GM03348 (cell line): ENCODE measurements at regions not wholly inside any gene's neighbourhood (a gene's known extent, or its start where the extent isn't known, plus 50 kb on each side); places are given as distances from the start of the nearest gene placed in this dataset.
A peak's percentile ranks its signal among the peaks of the same experiment; 100 is the strongest.

Experiments used
- DNase-seq: peaks from one replicate; pipeline ENCODE4 v3.0.0; 2012; ENCODE audit warnings: low spot score

DNA sequence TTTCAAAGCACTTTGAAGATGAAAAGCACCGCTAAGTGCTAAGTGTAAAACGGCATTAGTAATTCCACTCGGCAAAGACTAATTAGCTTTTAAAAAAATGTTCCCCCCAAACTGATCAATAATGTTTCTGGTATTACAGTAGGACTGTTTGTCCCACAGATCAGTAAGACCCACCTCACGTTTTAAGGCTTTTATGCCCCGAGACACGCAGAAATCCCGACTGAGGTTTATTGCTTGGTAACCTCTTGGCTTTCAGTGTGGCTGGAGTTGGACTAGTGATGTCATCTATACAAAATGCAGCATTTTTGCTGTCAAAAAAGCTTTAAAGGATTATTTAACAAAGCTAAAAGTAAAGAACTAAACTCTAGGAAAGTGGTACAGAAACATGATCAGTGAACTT lies 414.6 kb upstream of the PSMD7 start:
- DNase-seq, result no peak

DNA sequence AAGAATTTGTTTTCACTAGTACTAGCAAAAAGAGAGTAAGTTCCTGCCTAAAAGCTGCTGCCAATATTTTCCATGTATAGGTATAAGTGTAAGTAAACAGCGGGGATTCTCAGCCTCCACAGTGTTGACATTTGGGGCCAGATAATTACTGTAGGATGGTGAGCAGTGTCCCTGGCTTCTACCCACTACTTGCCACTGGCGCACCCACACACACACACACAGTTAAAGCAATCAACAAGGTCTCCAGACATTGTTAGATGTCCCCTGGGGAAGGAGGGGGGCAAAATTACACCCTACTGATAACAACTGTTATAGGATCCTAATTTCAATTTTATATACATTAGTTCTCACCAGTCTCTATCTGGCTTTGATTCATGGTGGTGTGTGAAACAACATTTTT lies 417.0 kb upstream of the PSMD7 start:
- DNase-seq, result no peak

DNA sequence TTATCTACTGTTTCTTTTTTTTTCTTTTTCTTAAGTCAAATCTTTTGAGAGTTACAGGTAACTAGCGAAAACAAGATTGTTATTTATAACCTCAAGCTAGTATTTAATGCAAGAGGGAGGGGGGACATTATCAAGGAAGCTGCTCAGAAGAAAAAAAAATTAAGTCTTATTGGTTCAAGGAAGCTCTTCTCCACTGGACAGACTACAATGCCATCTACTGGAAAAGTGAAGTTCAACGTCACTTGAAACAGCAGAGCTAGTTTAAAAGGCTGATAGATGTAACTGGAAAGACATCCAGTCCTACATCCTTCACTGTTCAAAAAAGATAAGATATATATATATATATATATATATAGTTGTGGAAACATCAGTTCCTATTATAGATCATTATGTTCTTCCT lies 418.0 kb upstream of the PSMD7 start:
- peak; percentile 69 for DNase-seq

DNA sequence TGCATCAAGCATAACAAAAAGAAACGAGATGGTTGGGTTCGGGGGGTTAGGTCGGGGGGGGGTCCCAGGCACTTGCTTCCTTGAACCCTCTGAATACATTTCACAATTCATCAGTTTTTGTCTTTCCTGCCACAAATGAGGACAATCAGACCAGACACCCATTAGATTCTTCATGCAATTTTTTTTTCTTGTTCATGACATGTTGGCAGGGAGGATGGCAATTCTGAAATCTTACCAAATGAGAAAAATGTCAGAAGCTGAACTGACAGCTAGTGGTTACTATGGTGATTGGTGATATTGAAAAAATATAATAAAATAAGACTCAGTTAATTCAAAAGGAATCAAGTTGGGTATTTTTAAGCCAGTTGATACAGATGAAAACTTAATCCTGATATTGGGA lies 419.5 kb upstream of the PSMD7 start:
- DNase-seq, result no peak

DNA sequence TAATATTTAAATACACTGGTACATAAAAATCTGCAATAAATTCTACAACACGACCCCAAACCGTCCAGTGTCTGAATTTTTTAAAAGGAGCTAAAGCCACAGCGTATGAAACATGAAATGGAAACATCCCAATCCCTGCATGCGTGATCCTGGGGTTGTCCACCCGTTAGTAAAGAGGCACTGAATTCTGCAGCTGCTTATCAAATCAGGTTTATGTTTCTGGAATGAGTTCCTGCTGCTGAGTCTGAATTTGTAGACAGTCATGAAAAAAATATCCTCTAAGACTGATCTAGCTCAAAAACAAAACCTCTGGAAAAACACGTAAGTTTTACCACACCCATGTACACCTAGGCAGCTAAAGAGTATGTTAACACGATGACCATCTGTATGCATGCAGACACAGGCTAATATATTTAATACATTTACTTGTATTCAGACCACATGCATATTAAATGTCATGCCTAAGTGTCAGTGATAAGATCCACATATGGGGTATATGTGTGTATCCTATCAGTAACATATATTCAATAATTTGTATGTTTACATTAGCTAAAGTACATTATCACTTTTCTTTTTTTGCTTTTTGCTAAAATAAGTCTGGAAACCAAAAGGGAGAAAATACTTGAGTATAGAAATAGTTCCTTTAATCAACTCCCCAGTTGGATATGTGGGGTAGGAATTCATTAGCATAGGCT lies 420.5 kb upstream of the PSMD7 start:
- DNase-seq, result no peak

DNA sequence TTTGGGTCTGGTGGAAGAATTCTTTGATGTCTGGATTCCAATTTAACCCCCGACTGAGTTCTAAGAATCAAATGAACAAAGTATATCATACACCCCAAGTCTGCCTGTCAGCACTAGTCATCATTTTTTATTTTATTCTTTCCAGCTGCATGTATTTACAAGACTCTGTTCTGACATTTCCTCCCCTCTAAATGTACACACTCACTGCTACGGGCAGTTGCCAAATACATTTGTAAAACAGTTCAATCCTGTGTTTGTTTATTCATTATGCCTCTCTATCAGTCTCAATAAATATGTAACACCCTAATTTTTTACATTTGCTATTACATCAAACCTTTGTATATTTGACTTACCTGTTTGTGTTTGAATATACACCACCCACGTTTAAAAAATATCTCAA lies 422.3 kb upstream of the PSMD7 start:
- DNase-seq, result no peak

DNA sequence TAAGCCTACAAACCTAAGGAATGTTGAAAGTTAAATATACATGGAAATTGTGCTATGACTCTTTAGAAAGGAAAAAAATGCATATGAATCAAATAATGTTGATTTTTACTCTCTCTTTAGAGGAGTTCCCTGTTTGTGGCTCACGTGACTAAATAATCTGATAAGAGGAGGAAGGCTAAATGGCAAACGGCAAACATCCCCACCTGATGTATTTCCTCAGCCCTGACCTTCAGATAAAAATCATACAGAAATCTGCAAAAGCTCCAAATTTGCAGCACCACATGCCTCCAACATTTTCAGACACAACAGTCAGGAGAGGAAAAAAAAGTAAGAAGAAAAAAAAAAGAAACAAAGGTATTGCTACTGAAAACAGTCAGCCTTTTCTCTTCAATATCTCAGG lies 423.0 kb upstream of the PSMD7 start:
- DNase-seq, result no peak

DNA sequence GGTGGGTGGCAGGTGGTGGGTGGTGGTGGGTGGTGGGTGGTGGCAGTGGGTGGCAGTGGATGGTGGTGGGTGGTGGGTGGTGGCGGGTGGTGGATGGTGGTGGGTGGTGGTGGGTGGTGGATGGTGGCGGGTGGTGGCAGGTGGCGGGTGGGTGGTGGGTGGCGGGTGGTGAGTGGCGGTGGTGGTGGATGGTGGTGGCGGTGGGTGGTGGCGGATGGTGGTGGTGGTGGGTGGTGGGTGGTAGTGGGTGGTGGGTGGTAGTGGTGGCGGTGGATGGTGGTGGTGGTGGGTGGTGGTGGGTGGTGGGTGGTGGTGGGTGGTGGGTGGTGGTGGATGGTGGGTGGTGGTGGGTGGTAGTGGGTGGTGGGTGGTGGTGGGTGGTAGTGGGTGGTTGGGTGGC lies 423.8 kb upstream of the PSMD7 start:
- DNase-seq, result no peak

DNA sequence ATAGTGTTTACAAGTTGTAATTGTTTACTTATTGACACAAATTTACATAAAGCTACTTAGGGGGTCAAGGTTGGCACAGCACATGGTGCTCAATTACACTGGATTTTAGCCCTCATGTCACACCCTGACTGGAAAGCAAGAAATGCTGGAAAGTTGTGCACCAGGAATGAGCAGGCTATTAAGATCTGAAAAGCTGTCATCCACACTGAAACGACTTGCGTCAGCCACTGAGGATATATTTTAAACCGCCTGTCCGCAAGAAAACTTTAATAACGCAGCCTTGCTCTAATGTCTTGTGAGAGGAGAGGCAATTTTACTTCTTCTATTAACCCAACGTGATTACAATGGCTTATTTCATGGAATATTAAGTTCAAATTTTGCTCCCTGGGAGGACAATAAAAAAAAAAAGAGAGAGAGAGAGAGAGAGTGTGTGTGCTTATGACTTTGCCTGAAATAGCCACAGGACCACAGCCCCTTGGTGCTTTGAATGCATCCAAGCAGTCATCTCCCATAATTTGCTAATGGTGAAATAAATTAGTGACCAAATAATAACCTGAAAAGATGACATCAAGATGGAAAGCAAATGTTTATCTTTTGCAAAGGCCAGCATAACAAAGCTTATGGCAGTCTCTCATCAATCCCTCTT lies 425.4 kb upstream of the PSMD7 start:
- DNase-seq, result no peak

DNA sequence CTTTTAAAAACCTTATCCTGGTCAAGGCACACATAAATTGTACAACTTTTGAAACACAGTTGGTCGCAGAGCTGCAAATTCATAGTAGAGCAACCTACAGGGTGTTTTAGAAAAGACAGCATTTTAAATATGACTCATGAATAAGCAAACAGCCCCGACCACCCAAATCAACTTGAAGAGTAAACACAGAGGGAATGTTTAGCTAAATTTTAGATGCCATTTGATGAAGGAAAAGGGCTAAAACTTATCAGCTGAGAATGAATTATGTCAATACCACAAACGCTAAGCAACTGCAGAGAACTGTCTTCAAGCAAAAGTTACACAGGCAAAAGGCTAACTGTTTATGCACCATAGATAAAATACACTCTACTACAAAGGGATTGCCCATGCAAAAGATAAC lies 427.5 kb upstream of the PSMD7 start:
- no peak for DNase-seq

DNA sequence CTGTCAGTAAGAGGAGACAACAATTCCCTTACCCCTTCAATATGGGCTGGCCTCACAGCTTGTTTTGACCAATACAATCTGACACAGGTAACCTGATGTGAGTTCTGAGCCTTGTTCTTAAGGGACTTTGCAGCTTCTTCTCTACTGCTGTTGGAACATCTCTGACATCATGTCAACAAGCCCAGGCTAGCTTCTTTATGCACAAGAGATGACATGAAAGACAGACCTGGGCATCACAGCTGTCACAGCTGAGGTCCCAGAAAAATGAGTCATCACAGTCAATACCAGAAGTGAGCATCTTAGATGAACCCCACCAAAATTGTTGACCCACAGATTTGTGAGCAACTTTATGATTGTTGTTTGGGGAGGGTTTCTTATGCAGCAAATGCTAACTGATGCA lies 431.7 kb upstream of the PSMD7 start:
- DNase-seq, result no peak

DNA sequence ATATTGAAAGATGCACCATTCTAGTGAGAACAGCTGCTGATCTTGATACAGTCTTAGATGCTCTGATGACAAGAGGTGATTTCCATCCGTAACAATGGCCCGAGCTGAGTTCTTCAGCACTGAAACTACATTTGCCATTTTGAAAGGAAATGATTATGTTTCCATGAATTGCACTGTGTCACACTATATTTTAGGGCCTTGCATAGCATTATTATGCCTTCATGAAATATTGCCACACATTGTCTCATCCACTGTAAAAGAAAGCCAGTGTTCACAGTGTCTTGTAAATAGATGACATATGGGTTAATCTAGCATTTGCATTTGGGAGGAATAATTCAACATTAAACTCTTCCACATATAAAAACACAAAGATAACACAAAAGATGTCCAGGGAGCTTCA lies 438.3 kb upstream of the PSMD7 start:
- no peak for DNase-seq

DNA sequence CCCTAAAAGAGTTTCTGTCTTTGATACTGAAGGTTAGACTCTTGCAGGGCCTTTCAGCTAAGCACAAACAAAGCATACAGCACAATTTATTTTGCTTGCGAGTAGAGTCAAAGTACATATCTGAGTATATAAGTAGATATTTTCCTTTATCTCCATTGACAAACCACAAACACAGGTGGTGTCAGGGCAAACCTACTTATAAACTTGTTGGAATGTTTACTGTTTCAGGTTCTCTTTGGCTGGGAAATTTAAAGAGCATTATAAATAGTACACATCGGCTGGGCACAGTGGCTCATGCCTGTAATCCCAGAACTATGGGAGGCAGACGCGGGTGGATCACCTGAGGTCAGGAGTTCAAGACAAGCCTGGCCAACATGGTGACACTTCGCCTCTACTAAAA lies 442.6 kb upstream of the PSMD7 start:
- DNase-seq, result no peak

DNA sequence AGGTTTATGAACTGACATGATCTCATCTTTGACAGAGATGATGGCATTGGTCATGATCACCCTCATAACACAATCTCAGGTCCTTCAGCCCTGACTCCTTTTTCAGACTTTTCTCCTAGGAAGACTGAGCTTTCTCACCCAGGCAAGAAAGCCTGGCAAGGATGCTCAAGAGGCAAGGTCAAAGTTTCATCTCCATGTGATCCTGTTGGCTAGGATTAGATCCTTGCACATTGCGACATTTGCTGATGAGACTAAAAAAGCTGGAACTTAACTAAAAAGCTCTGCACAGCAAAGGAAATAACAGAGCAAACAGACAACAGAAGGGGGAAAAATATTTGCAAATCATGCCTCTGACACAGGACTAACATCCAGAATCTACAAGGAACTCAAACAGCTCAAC lies 444.1 kb upstream of the PSMD7 start:
- DNase-seq, result no peak

DNA sequence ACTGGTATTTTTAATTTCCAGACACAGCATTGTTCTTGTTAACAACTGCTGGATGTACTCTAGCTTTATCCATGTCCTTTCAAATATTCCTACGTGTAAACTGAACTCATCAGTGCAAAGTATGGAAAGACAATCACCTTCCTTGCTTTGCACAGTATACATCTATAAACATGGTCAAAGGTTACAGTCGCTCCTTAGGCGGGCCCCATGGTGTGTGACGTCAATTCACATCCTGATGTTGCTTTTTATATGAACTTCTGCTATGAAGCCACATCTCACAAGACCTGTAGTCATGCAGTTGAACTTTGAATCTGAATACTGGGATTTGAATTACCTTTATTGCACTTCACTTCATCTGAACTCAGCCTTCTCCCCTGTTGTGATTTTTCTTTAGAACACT lies 447.6 kb upstream of the PSMD7 start:
- DNase-seq, result no peak

DNA sequence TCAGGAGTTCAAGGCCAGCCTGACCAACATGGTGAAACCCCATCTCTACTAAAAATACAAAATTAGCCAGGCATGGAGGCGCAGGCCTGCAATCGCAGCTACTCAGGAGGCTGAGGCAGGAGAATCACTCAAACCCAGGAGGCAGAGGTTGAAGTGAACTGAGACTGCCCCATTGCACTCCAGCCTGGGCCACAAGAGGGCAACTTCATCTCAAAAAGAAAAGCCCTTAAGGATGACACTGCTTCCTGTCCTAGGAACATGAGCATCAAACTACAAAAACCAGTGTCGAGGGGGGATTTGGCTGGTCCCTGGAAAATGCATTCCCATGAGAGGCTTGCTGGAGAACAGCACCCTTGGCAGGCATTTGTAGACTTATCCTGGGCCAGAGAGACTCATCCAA lies 449.5 kb upstream of the PSMD7 start:
- no peak for DNase-seq

DNA sequence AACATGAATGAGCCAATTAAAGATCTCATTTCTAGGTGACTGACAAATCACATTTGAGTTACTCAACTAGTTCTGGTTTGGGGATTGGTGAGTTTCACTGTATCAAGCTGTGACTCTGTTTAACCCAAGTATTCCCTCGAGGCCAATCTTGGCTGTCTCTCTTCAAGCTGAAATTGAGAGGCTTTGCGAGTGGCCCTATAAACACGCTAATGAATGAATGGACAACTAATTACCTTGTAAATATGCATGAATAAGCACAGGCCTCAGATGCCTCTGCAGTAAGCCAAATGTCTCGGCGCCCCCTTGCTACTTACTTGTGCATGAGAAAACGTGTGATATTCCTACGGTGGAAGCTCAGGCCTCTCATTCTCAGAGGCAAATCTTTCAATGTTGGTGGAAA lies 450.3 kb upstream of the PSMD7 start:
- DNase-seq, result no peak

DNA sequence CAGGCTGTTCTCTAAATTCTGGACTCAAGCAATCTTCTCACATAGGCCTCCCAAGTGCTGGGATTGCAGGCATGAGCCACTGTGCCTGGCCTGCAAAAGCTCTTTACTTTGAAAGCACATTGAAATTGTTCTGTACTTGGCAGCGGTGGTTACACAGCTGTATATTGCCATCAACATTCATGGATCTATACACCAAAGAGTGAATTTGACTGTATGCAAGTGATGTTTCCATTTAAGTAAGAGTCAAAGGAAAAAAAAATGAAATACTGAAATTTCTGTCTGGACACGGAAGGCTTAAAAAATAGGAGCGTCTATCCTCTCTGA lies 450.6 kb upstream of the PSMD7 start:
- no peak for DNase-seq

DNA sequence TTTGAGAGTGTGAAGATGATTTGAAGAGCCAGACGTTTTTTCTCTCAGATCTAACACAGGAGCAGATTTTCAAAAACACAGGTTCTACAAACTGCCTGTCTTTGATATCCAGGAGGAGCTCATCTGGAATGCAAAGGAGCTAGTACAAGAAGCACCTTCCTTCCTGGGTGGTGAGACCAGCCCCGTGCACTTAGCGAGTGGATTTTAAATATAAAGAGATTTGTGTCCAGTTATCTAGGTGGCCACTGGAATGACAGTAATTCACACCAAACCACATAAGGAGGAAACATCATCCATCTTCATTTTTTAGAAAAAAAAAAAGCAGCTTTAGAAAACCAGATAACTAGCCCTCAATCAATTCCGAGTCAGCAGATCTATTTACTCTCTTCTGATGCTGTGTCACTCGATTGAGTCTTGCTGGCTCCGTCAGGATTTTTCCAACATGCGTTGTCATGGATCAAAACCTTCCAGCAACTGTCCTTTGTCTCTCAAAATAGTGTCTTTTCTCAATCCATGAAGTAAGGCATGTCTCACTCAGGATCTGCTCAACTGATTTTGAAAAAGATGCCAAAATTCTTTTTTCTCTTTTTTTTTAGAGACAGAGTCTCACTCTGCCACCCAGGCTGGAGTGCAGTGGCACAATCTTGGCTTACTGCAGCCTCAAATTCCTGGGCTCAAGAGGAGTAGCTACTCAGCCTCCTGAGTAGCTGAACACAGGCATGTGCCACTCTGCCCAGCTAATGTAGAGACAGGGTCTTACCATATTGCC lies 451.2 kb upstream of the PSMD7 start:
- no peak for DNase-seq

DNA sequence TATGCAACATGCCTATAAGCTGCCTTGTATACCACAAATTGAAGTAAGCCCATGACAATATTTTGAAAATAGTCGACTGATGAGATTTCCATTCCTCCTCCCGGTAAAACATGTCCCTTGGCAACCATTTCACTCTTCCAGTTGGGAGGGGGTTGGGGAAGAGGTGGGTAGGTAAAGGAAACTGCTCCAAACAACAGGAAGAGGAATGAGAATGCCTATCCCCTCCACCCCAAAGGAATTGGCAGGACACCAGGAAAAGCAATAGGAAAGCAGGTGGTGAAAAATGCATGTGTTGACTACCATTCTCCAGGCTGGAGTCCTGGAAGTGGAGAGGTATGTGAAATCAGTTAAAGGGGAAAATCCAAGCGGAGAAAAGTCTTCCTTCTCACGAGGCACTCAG lies 455.9 kb upstream of the PSMD7 start:
- no peak for DNase-seq

DNA sequence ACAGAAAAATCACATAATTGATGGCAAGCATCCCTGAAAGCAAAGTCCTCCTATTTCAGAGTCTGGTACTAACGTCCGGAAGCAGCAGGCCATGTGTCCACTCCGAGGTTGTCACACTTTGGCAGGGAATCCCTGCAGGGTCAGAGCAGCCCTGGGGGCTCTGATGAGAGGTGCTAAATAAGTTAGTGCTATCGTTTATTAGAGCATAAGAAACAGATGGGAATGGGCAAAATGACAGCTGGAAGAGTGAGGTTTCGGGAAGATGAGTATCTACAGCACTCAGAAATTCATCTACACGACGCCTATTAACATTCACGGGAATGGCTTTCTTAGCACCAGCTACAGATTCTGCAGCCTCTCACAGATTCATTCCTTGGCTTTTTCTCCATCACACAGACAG lies 465.4 kb upstream of the PSMD7 start:
- no peak for DNase-seq

DNA sequence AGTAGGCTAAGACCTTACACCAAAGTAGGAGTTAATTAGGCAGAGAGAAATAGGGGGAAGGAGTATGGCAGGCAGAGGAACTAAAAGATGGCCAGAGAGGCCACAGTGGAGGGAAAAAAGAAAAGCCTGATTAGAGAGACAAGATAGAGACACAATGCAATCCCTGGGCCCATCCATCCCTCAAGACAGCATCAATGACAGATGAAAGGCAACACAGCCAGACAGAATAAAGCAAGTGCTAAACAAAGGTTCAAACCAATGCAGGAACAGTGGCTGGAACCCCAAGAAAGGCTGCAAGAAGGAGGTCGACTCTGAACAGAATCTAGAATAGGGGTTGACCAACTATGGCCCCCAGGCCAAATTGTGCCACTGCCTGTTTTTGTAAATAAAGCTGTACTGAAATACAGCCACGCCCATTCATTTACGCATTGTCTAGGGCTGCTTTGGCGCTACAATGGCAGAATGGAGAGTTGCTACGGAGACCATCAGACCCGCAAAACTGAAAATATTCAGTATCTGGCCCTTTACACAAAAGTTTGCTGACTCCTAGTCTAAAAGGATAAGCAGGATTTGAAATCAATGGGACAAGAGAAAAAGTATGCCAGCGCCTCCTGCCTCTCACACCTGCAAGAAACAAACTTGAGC lies 473.3 kb upstream of the PSMD7 start:
- DNase-seq, result no peak
